GM21619 (cell line): ENCODE measurements at regions not wholly inside any gene's neighbourhood (a gene's known extent, or its start where the extent isn't known, plus 50 kb on each side); places are given as distances from the start of the nearest gene placed in this dataset.
"Not testable (repeated sequence)": the region's sequence is repeated elsewhere in the genome, so short reads cannot be mapped to it uniquely, and the experiment has no call there.

ENCODE experiments used
- ATAC-seq: cut with Tn5 transposase; IDR thresholded peaks from one replicate; pipeline ENCODE4 v1.9.1; 2021; ENCODE audit not compliant: unreplicated experiment

DNA sequence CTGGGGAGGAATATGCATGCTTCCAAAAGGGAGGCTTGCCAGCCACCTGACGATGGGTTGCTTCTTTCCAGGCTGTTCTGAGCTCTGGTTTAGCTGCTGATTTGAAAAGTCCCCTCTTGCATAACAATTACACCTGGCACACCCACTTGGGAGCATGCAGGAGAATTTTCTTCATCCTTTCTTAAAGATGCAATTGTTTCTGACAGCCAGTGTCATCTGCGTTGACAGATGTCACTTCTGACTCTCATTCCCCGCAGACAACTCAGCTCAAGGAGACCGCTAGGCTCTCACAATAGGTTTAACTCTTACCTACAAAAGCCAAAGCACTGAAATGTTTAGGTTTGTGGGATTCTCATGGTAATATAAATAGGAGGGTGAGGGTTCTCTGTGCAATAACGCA is 185.6 kb upstream of the SYNPR start:
- ATAC-seq: no peak

DNA sequence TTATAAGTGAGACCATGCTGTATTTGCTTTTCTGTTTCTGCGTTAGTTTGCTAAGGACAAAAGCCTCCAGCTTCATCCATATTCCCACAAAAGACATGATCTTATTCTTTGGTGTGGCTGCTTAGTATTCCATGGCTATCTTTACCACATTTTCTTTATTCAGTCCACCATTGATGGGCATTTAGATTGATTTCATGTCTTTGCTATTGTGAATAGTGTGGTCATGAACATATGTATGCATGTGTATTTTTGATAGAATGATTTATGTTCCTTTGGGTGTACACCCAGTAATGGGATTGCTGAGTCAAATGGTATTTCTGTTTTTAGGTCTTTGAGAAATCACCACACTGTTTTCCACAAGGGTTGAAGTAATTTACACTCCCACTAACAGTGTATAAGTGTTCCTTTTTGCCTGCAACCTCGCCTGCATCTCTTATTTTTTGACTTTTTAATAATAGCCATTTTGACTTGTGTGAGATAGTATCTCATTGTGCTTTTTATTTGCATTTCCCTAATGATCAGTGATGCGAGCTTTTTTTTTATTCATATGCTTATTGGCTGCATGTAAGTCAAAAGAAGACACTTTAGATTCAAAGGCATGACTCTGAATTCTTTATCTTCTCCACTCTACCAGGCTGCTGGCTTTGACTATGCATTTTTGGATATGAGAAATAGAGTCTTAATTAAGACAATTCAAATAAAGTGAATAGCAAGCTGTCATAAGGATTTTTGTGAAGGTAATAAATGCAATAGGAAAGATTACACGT is 183.3 kb upstream of the SYNPR start:
- ATAC-seq: no peak

DNA sequence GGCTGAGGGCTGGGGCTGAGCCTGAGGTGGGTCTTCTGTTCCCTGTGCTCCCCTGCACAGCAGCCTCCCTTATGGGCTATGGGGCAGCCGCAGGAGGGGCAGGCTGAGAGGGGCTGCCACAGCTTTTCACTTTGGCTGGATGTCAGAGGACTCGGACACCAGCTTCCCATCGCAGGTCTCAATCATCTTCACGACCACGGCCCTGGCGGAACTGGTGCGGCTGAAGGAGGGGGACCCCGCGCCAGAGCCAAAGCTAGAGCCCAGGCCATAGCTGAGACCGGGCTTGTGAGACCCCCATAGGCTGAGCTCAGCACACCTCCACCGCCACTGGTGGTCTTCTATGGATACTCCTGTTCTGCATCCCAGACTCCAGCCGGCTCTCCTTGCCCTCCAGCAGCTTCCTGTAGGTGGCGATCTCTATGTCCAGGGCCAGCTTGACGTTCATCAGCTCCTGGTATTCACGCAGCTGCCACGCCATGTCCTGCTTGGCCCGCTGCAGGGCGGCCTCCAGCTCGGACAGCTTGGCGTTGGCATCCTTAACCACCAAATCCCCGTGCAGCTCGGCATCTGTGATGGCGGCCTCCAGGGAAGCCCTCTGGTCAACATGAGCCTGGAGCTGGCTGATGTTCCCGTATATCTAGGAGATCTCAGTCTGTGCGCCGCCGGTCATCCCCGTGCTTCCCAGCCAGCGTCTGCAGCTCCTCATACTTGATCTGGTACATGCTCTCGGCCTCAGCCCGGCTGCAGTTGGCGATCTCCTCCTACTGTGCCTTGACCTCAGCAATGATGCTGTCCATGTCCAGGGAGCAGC is 181.7 kb upstream of the SYNPR start:
- no peak for ATAC-seq

DNA sequence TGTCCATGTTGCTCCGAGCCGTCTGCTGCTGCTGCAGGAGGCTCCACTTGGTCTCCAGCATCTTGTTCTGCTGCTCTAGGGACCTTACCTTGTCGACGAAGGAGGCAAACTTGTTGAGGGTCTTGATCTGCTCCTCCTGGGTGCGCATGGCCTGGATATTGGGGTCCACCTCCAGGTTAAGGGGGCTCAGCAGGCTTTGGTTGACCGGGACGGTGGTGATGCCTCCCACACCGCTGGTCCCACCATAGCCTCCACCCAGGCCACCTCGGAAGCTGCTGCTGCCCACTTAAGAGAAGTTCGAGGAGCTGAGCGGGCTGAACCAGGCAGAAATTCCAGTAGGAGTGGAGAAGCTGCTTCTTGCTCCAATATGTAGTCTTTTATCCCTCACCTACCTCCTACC is 180.7 kb upstream of the SYNPR start:
- ATAC-seq: no peak

DNA sequence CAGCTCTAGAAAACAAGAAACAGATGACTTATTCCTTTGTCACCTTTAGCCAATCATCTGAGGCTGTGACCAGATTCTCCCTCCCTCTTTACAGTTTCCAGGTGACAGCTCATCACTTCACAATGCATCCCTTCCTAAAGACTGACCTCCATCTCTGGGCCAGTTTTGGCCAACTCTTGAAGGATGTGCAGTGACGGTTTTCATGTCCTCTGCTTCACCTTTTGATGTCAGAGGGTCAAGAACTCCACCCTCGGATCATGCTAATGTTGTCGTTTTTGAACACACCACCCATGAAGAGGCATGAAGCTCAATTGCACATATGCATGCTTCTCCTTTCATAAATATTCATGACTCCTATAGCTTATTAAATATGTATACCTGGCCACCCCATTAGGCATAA is 161.2 kb upstream of the SYNPR start:
- ATAC-seq: no peak

DNA sequence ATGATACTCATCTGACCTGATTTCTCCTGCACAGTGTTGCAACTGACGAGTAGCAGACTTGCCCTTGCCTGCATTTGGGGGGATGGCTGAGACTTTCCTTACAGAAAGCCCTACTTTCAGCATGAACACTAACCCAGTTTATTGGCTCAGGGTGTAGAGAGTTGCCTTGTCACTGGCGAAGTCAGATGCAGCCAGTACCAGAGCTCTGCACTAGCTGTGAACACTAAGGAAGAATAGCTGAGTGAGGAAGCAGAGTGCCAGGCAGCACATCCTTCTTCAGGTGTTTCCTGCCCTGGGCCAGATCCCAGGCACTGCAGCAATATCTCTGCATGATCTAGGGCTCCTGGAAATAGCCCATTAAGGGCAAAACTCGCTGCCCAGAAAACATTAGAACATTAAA is 154.0 kb upstream of the SYNPR start:
- ATAC-seq: no peak

DNA sequence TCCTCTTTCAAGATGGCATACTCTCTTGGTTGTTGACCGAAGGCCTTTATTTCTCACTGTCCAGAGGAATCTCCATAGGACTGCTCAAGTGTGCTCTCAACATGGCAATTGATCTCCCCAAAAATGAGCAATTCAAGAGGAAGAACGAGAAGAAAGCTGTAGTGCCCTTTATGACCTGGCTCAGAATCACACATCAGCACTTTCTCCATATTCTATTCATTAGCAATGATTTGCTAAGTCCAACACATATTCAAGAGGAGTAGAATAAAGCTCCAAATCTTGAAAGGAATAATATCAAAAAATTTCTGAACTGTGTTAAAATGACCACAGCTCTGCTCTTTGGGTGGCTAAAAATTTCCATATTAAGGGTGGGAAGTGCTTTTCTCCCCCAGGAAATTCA is 151.6 kb upstream of the SYNPR start:
- no peak for ATAC-seq

DNA sequence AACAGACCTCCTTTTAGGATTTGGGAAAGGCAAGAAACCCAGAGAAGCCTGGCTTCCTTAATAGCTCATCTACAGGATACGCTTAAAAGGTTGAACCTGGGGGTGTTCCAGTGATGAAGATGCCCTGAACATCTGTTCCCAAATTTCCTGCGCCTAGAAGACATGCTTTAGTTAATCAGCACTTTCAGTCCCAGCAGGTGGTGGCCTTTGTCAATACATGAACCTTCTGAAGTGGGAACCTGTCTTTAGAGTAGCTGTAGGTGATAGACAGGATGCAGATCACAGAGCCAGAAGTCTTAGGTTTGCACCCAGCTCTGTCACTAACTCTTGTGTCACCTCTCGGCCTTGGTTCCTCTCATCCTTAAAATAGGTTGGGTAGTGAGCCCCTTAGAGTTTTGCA is 149.7 kb upstream of the SYNPR start:
- no peak for ATAC-seq

DNA sequence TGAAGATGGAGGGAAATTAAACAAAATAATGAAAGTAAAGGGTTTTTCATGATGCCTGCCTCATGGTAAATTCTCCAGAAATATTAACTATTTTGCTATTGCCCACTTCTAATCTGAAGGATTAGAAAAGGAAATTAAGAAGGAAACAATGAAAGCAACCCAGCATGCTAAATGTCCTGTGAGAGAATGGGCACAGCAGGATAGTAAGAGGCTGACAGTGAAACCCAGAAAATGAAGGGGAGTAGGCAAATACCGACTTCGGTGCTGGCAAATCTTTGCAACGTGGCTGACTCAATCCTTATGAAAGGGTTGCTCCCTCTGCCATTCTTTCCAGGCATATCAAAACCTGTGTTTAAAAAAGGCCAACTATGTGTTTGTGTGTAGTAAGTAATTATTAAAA is 147.5 kb upstream of the SYNPR start:
- ATAC-seq: no peak

DNA sequence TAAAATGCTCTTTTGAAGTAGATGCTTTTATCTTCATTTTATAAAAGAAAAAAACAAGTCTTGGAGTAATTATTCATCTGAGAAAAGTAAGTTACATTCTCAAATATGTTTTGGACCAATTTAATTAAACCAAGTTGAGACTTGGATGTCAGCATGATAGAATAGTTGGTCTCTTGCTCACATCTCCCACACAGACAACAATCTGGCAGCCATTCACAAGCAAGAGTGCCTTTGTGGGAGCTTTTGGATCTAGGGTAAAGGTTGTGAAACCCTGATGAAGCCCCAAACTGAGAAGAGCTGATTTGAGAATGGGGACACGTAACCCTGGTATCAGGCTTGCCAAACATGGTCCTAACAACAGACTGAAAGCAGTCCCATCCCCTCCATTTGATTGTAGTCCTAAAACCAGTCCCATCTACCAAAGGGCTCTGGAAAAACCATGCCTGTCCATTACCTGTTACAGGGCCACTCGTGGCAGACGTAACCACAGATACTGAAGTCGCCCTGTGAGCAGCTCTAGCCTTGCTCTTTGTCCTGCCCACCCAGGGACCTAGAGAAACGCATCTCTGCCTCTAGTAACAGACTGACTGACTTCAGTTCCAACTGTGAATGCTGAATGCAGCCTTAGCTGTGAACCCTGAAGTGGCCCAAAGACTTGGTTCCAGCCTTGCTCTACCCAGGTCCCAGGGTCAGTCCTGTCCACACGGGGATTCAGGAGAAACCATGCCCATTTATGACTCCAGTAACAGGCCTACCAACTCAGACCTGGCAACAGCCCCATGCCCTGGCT is 145.5 kb upstream of the SYNPR start:
- no peak for ATAC-seq

DNA sequence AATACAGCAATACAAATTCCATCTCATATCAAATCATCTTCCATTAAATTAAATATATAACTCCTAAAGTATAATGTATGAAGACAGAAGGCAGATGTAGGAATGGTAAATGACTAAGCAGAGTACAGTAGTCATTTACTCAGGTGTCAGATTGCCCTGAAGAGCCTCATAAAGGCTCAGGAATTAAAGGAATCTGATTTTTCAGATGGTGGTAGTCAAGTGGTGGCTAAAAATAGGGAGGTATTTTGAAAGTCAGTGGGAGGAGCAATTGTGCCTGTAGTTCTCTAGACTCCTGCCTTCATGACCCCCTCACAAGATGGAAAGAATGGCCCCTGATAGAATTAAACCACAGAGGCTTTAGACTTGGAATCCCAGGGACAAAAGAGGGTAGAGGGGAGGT is 142.7 kb upstream of the SYNPR start:
- no peak for ATAC-seq

DNA sequence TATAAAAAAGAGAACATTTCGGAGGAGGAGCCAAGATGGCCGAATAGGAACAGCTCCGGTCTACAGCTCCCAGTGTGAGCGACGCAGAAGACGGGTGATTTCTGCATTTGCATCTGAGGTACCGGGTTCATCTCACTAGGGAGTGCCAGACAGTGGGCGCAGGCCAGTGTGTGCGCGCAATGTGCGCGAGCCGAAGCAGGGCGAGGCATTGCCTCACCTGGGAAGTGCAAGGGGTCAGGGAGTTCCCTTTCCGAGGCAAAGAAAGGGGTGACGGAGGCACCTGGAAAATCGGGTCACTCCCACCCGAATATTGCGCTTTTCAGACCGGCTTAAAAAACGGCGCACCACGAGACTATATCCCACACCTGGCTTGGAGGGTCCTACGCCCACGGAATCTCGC is 141.9 kb upstream of the SYNPR start:
- ATAC-seq: not testable (repeated sequence)

DNA sequence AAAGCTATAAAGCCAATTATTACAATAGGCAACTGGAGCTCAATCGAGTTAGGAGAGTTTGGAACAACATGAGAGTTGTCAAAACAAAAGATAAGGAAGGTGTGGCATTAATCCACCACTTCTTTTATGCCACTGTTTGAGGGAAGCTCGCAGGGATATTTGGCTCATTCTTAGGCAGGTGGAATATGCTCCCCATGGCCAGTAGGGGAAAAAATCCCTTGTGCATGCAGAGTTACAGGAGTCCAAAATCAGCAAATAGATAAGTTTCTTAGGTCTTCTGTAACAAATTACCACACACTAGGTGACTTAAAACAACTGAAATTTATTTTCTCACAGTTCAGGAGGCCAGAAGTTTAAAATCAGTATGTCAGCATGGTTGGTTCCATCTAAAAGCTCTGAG is 135.4 kb upstream of the SYNPR start:
- ATAC-seq: no peak

DNA sequence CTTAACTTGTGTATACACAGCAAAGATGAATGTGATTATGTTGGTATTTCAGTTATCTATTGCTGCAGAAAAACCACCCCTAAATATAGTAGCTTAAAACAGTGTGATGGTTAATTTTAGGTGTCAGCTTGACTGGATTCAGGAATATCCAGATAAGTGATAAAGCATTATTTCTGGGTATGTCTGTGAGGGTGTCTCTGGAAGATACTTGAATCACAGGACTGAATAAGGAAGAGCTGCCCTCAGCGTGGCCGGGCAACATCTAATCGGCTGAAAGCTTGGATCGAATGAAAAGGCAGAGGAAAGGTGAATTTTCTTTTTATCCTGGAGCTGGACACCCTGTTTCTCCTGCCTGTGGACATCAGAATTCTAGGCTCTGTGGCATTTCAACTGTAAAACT is 132.0 kb upstream of the SYNPR start:
- ATAC-seq: no peak

DNA sequence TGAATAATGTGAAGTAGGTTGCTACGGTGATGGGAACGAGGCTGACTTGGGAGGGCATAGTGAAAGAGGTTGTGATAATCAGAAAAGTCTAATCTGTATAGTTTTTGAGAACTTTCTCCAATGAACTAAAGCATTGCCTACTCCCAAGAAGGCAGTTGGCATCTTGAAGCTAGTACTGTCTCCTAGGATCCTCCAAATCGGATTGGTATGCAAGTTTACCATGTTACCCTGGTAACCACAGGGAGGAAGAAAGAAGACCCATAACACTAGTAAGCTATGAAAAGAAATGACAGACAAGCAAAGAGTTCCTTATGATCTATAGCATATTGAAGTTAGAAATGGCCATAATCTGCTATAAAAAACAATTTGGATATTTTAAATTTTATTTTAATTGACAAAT is 127.2 kb upstream of the SYNPR start:
- ATAC-seq: no peak

DNA sequence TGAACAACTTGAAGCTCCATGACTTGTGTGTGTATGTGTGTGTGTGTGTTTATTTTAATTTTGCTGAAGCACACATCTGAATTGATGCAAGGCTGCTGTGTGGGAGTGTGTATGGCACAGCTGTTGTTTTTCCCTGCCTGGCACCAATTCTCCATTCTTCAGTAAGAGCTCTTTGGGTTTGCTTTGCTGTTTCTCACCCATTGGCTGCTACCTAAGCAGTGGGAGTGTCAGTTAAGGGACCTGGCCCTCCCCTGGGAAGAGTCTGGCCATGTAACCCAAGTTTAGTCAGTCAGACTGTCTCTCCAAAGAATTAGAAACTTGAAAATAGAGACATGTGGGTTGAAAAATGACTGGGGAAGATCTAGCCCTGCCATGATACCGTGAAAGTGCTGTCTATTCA is 126.2 kb upstream of the SYNPR start:
- no peak for ATAC-seq

DNA sequence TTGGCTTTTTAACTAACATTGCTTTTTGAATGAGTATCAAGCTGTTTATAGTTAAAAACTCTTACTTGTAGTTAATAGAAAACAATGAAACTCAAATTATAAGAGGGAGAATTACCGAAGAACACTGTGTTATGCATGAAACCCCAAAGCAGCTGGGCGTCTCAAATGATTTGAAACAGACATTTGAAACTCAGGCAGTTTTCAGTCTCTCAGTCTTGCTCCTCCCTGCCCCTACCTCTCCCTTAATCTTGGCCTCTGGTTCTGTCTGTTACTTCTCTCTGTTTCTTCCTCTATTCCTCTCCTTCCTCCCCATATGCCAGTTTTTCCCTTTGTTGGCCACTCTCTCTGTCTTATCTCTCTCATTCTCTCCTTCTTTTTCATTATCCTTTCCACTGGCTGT is 118.3 kb upstream of the SYNPR start:
- no peak for ATAC-seq

DNA sequence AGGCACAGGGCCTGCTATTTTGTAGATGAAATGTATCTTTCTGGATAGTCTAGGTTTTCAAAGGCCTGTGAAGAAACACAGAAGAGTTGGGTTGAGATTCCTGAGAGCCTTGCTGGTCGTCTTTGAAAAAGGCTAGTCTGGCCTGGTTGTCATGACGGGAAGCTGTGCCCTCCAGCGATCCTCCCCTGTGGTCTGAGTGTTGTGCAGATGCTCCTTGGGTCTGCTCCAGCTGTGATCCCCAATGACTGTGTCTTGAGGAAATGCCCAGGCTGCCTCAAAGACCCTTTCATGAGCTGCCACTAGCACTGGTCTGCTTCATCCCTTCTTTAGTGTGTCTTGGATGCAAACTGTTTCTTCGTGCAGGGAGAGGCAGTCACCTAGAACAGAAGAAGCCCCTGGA is 111.0 kb upstream of the SYNPR start:
- ATAC-seq: no peak

DNA sequence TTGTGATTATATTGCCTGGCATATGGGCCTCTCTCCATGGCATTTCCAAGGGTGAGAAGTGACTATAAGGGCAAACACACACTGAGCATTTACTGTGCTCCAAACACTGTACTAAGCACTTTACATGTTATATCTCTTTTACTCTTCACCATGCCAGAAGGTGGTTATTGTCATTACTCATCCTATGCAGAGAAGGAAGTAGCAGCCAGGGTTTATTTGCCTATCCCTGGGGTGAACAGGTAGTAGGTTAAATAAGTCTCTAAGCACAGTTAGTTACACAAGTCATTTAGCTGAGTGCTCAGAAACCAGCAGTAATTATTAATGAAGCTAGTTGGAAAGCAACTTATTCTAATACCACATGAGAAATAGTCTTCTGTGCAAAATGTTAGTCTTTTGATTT is 109.9 kb upstream of the SYNPR start:
- no peak for ATAC-seq

DNA sequence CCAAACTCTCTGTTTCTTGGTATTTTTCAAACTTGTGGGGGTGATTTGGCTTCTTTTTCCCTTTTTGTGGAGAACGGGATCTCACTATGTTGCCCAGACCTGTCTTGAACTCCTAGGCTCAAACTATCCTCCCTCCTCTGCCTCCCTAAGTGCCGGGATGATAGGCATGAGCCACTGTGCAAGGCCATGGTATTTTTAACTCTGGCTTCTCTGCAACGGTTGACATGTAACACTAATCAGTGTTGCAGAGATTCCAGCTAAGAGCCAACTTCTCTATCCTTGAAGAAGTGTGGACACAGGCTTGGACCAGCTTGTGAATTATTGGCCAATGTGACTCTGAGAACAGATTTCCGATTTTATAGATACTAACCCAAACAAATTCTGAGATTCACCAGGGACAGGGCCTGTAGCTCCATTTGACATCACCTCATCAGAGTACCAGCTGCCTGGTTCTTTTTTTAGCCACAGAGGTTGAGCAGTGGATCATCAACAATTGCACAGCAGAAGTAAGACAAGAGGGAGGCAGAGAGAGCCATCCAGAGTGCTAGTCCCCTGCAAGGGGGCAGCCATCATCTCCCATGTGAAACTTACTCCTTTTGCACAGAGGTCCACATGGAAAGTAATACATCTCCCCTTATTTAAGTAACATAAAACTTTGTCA is 98.1 kb upstream of the SYNPR start:
- no peak for ATAC-seq

DNA sequence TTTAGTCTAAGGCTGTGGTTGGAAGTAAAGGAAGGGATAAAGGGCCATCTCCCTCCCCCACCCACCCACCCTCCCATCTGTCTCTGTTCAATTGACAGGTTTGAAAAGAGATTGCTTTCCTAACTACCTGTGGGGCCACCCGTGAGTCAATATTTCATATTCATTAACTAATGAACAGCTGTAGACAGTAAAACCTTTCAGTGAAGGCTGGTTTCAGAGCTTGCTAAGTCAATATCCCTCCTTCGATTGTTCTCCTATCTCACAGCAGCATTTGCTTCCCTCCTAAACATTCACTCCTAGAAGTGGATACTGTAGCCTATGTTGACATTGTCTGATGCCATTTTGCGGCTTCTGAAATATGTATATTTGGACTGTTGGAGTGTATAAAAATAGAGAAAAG is 85.9 kb upstream of the SYNPR start:
- no peak for ATAC-seq
